ENCODE measurements at regions not wholly inside any gene's neighbourhood (a gene's known extent, or its start where the extent isn't known, plus 50 kb on each side); places are given as distances from the start of the nearest gene placed in this dataset.

GRCh38 chr4:104022226-104022625, 302.4 kb upstream of the TACR3 start:
- TF ChIP-seq GATA2 (IDR thresholded peaks at IDR 0.05; ENCODE audit: low read depth, low read length) (no peak), GATA3 (IDR thresholded peaks at IDR 0.05; ENCODE audit: low read depth, low read length) (no peak)

- TF ChIP-seq GATA2 (IDR thresholded peaks at IDR 0.05; ENCODE audit: low read depth, low read length) (no peak), GATA3 (IDR thresholded peaks at IDR 0.05; ENCODE audit: low read depth, low read length) (no peak)
These were observed 300.9 kb upstream of the TACR3 start for GRCh38 chr4:104020641-104021040.

GRCh38 chr4:104017213-104017612, 297.4 kb upstream of the TACR3 start:
- TF ChIP-seq GATA3 (IDR thresholded peaks at IDR 0.05; ENCODE audit: low read depth, low read length) (no peak), GATA2 (IDR thresholded peaks at IDR 0.05; ENCODE audit: low read depth, low read length) (no peak)

GRCh38 chr4:104015680-104016079, 295.9 kb upstream of the TACR3 start:
- TF ChIP-seq GATA2 (IDR thresholded peaks at IDR 0.05; ENCODE audit: low read depth, low read length): no peak
- no peak for TF ChIP-seq GATA3 (IDR thresholded peaks at IDR 0.05; ENCODE audit: low read depth, low read length)

- no peak for TF ChIP-seq GATA3 (IDR thresholded peaks at IDR 0.05; ENCODE audit: low read depth, low read length)
- TF ChIP-seq GATA2 (IDR thresholded peaks at IDR 0.05; ENCODE audit: low read depth, low read length): no peak
These were observed 290.9 kb upstream of the TACR3 start for GRCh38 chr4:104010722-104011121.

GRCh38 chr4:103998756-103999155, 279.0 kb upstream of the TACR3 start:
- no peak for TF ChIP-seq GATA2 (IDR thresholded peaks at IDR 0.05; ENCODE audit: low read depth, low read length)
- TF ChIP-seq GATA3 (IDR thresholded peaks at IDR 0.05; ENCODE audit: low read depth, low read length): no peak

- TF ChIP-seq GATA3 (IDR thresholded peaks at IDR 0.05; ENCODE audit: low read depth, low read length) (no peak), GATA2 (IDR thresholded peaks at IDR 0.05; ENCODE audit: low read depth, low read length) (no peak)
These were observed 276.9 kb upstream of the TACR3 start for GRCh38 chr4:103996637-103997036.

- TF ChIP-seq GATA2 (IDR thresholded peaks at IDR 0.05; ENCODE audit: low read depth, low read length) (no peak), GATA3 (IDR thresholded peaks at IDR 0.05; ENCODE audit: low read depth, low read length) (no peak)
These were observed 276.3 kb upstream of the TACR3 start for GRCh38 chr4:103996064-103996463.

GRCh38 chr4:103994059-103994458, 274.3 kb upstream of the TACR3 start:
- TF ChIP-seq GATA2 (IDR thresholded peaks at IDR 0.05; ENCODE audit: low read depth, low read length) (no peak), GATA3 (IDR thresholded peaks at IDR 0.05; ENCODE audit: low read depth, low read length) (no peak)

GRCh38 chr4:103982454-103982853, 262.7 kb upstream of the TACR3 start:
- TF ChIP-seq GATA2 (IDR thresholded peaks at IDR 0.05; ENCODE audit: low read depth, low read length) (no peak), GATA3 (IDR thresholded peaks at IDR 0.05; ENCODE audit: low read depth, low read length) (no peak)

- TF ChIP-seq GATA3 (IDR thresholded peaks at IDR 0.05; ENCODE audit: low read depth, low read length): no peak
- no peak for TF ChIP-seq GATA2 (IDR thresholded peaks at IDR 0.05; ENCODE audit: low read depth, low read length)
These were observed 228.6 kb upstream of the TACR3 start for GRCh38 chr4:103948244-103949018.

GRCh38 chr4:103947617-103948016, 227.8 kb upstream of the TACR3 start:
- TF ChIP-seq GATA3 (IDR thresholded peaks at IDR 0.05; ENCODE audit: low read depth, low read length): no peak
- no peak for TF ChIP-seq GATA2 (IDR thresholded peaks at IDR 0.05; ENCODE audit: low read depth, low read length)

GRCh38 chr4:103938488-103938887, 218.7 kb upstream of the TACR3 start:
- no peak for TF ChIP-seq GATA3 (IDR thresholded peaks at IDR 0.05; ENCODE audit: low read depth, low read length)
- no peak for TF ChIP-seq GATA2 (IDR thresholded peaks at IDR 0.05; ENCODE audit: low read depth, low read length)

GRCh38 chr4:103936653-103937145, 216.9 kb upstream of the TACR3 start:
- TF ChIP-seq GATA3 (IDR thresholded peaks at IDR 0.05; ENCODE audit: low read depth, low read length) (no peak), GATA2 (IDR thresholded peaks at IDR 0.05; ENCODE audit: low read depth, low read length) (no peak)

- TF ChIP-seq GATA3 (IDR thresholded peaks at IDR 0.05; ENCODE audit: low read depth, low read length) (no peak), GATA2 (IDR thresholded peaks at IDR 0.05; ENCODE audit: low read depth, low read length) (no peak)
These were observed 214.5 kb upstream of the TACR3 start for GRCh38 chr4:103934178-103934789.

All from SH-SY5Y (cell line).